ENCODE measurements at regions not wholly inside any gene's neighbourhood (a gene's known extent, or its start where the extent isn't known, plus 50 kb on each side); places are given as distances from the start of the nearest gene placed in this dataset.

GRCh38 chr11:115939731-115940421, 435.7 kb upstream of the CADM1 start:
- DNase-seq: no peak

GRCh38 chr11:115939104-115939730, 435.0 kb upstream of the CADM1 start:
- DNase-seq: no peak

GRCh38 chr11:115933564-115933963, 429.3 kb upstream of the CADM1 start:
- DNase-seq: no peak

GRCh38 chr11:115931548-115932083, 427.4 kb upstream of the CADM1 start:
- no peak for DNase-seq

GRCh38 chr11:115930886-115931547, 426.8 kb upstream of the CADM1 start:
- no peak for DNase-seq

GRCh38 chr11:115930291-115930690, 426.1 kb upstream of the CADM1 start:
- DNase-seq: no peak

- DNase-seq: no peak
These were observed 425.5 kb upstream of the CADM1 start for GRCh38 chr11:115929618-115930129.

- no peak for DNase-seq
These were observed 424.6 kb upstream of the CADM1 start for GRCh38 chr11:115928811-115929210.

- DNase-seq: no peak
These were observed 423.7 kb upstream of the CADM1 start for GRCh38 chr11:115927823-115928329.

GRCh38 chr11:115926601-115927000, 422.4 kb upstream of the CADM1 start:
- no peak for DNase-seq

GRCh38 chr11:115926138-115926537, 421.9 kb upstream of the CADM1 start:
- no peak for DNase-seq

- no peak for DNase-seq
These were observed 421.4 kb upstream of the CADM1 start for GRCh38 chr11:115925568-115926090.

- DNase-seq: no peak
These were observed 420.7 kb upstream of the CADM1 start for GRCh38 chr11:115924744-115925567.

GRCh38 chr11:115922876-115923275, 418.7 kb upstream of the CADM1 start:
- no peak for DNase-seq

- DNase-seq: no peak
These were observed 417.8 kb upstream of the CADM1 start for GRCh38 chr11:115921986-115922385.

GRCh38 chr11:115921540-115921939, 417.3 kb upstream of the CADM1 start:
- no peak for DNase-seq

- DNase-seq: no peak
These were observed 416.7 kb upstream of the CADM1 start for GRCh38 chr11:115920841-115921480.

- DNase-seq: no peak
These were observed 415.9 kb upstream of the CADM1 start for GRCh38 chr11:115920092-115920461.

- no peak for DNase-seq
These were observed 415.3 kb upstream of the CADM1 start for GRCh38 chr11:115919341-115920091.

GRCh38 chr11:115918576-115918975, 414.4 kb upstream of the CADM1 start:
- DNase-seq: no peak

- no peak for DNase-seq
These were observed 412.4 kb upstream of the CADM1 start for GRCh38 chr11:115916608-115917007.

Measured in CD4-positive, alpha-beta T cell treated with Interleukin-17A for 4 hours (primary cell).